NCI-H446 (cell line): ENCODE measurements at regions not wholly inside any gene's neighbourhood (a gene's known extent, or its start where the extent isn't known, plus 50 kb on each side); places are given as distances from the start of the nearest gene placed in this dataset.
A peak's percentile ranks its signal among the peaks of the same experiment; 100 is the strongest.
"Not testable (repeated sequence)": the region's sequence is repeated elsewhere in the genome, so short reads cannot be mapped to it uniquely, and the experiment has no call there.

ENCODE experiments used
- DNase-seq, 2 experiments: peaks; one replicate each; lab custom pipeline; 2025; lab: John Stamatoyannopoulos, UW

DNA sequence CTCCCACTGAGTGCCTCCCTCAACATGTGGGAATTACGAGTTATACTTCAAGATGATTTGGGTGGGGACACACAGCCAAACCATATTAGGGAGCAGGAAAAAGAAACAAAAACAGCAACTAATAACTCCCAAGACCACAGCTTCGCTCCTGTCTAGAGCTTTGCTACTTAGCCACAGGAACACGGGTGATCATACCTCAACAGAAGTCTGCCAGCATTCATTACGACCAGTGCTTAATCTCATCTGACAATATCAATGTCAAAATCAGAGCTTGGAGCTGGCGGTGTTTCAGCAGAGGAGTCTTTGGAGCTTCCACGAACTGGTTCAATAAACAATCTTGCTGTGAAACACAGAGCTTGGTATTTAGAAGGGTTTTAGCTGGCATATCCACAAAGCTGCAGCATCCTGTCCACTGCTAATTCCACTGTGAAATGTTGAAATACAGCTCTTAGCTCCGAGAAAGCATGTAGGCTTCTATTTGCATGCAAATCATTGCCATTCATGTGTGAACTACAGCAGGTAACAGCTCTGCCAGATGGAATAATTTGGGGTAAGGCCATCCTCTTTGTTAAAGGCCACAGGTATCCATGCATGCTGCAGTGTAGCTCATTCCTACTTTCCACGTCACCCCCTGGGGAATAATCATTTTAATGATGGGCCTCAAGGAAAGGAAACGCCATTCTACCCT, 128.4 kb upstream of the GOT2 start:
- no peak for DNase-seq

DNA sequence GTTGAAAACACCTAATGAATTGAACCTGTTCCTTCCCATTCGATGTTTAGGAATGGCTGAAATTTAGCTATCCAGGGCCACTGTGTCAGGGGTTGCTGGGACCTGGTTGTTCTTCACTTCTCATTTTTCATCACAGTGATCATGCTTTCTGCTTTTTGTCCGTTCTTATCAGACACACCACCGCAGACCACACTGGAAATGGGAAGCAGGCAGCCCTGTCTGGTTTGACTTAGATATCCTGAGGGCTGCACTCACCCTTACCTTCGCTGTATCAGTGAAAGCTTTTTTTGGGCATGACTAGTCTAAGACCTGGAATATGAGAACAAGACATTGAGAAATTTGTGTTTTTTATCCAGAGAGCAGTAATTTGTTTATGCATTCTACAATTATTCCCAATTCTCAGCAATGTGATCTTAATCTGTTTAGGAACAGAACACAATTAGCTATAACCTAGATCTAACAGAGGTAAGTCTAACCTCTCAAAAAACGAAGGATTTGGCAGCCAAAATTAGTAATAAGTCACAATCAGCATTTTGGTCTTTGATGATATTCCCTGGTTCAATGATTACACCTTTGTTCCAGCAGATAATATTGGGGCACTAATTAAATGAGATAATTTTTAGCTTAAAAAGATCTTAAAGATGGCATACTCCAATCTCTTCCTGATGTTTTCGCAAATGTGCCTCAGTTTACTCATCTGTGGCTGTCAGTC, 126.0 kb upstream of the GOT2 start:
- DNase-seq: no peak

DNA sequence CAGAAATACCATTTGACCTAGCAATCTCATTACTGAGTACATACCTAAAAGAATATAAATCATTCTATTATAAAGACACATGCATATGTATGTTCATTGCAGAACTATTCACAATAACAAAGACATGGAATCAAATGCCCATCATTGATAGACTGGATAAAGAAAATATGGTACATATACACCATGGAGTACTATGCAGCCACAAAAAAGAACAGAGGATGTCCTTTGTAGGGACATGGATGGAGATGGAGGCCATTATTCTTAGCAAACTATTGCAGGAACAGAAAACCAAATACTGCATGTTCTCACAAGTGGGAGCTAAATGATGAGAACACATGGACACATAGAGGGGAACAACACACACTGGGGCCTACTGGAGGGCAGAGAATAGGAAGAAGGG, 124.5 kb upstream of the GOT2 start:
- not testable (repeated sequence) for DNase-seq

DNA sequence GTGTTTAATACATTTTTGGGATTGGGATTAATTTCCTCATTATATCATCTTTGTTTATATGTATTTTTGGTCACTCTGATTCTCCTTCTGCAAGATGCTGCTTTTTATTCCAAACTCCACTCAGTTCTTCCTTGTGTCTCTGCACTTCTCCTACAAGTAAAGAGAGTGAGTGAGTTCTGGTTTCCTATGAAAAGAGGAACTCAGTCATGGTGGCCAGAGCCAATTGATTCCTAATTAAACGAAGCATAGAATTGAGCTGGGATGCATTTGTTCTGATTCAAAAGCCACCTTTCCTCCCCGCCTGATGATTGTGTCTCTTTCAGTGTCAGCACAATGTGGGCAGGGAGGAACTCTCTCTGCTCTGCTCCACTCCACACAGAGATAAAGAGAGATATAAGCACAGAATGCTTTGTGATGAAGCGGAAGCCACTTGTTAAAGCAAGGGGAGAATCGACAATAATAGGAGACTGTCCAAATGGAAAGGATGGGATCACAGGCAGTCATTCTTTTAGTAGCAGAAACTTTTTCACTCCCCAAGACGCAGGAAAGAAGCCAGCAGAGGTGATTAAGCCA, 121.3 kb upstream of the GOT2 start:
- no peak for DNase-seq

DNA sequence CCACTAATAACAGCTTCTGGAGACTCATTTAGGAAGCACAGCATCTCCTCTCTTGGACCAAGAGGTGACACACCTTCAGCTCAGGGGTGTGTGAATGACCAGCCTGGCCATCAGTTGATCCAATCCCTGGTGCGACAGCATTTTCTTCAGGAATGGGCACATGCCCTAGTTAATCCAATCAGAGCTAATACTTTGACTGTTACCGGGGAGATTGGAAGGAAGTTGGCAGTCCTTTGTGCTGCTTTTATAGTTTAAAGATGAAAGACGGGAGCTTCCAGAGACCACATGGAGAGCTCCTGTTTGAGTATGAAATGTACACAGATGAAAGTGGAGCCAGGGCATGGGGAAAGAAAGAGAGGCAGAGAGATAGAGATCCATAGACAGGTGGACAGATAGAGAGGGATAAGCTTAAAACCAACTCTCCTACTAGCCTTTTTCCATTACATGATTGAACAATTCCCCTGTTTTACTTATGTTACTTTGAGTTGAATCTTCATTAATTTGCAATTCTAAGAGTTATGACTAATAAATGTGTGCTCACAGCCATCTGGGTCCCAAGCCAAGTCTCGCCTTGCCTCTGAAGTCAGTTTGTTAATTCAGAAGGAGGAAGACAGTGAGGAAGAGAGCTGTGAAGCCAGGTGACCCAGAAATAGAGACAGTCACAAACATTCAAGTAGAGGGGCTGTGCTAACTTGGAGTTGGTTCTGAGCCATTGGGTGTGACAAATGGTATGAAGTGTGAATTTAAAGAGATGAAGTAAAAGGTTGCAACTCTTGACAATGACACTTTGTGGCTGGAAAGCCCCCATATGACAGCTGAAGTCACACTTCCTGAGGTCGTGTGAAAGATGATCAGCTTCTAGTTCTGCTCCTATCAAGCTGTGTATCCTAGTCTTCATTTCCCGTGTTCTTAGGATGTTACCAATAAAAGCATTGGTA, 120.0 kb upstream of the GOT2 start:
- DNase-seq: no peak

DNA sequence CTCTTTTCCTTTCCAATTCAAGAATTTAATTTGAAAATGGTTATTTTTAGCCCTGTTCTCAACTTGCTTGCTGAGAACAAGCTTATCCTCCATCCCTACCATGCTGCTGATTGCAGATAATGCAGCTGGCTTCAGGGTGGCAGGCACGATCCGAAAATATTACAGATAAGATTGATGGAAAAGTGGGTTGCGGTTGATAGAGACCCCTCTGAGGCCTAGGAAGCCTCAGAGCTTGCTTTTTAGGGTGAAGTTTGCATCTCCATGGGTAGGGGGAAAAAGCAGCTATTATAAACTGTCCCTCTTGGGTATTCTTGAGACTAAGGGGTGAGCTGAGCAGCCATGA, 116.5 kb upstream of the GOT2 start:
- no peak for DNase-seq

DNA sequence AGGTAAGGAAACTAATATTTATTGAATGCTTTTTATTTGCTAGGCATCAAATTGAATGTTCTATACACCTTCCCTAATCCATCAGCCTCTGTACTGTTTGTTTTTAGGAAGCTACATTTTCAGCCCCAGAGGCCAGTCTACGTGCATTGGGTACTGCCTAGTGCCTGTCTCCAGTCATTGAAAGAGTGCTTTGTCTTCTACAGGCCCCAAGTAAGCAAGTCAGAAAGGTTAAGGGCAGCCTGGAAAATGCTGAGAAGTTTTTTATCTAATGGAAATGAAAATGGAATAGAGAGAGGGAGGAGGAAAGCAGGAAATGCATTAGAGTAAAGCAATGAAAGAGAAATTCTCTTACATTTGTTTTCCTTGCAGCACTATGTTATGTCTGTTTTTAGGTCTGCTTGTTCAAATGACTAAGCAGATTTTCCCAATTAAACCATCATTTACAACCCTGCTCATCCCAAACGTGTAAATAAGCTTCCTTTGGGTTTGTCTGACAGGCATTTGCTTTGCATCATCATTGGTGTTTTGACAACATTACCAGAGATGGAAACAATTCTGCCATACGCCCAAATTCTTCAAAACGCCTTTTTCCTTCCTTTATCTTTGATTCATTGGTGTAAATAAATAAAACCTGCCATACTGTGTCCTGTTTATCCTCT, 116.0 kb upstream of the GOT2 start:
- DNase-seq: no peak

DNA sequence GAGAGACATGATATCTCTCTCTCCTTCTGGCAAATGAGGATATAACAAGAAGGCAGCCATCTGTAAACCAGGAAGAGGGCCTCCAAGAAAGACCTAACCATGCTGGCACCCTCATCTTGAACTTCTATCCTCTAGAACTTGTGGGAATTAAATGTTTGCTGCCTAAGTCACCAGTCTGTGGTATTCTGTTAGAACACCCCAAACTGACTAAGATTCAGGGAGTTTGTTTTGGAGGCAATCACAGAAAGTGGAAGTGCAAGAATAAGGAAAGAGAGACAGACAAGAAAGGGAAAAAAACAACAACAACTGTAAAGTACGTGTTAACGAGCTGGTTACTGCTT, 114.5 kb upstream of the GOT2 start:
- DNase-seq: no peak

DNA sequence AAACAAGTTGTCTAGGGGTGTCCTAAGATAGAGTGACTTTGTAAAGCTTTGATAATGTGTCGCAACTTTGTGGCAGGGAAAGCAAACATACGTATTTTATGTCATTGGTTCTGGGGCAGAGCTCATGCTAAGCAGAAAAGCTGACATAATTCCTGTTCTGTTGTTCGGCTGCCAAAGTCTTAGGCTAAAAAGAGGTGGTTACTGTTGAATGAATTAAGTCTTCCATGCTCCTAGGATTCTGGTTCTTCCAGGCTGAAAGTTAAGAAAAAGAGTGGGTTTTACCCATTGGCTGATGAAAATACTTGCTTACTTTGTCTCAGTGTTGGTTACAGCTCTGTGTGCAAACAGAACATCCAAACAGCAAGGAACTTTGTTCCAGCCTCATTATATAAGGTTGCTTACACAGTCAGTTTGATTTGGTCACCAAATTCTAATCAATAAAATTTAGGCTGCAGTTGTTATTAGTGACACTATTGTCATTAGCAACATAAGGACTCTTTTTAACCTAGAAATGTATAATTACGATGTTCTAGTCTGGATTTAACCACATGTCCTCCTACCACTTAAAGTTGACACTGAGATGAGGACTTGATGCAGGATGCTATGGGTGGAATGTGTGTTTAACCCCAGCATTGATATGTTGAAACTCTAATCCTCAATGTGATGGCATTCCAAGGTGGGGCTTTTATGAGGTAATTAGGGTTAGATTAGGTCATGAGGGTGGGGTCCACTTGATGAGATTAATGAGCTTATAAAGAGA, 114.0 kb upstream of the GOT2 start:
- DNase-seq: no peak

DNA sequence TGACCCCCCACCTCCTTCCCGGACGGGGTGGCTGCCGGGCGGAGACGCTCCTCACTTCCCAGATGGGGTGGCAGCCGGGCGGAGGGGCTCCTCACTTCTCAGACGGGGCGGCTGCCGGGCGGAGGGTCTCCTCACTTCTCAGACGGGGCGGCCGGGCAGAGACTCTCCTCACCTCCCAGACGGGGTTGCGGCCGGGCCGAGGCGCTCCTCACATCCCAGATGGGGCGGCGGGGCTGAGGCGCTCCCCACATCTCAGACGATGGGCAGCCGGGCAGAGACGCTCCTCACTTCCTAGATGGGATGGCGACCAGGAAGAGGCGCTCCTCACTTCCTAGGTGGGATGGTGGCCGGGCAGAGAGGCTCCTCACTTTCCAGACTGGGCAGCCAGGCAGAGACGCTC, 112.1 kb upstream of the GOT2 start:
- DNase-seq: not testable (repeated sequence)

DNA sequence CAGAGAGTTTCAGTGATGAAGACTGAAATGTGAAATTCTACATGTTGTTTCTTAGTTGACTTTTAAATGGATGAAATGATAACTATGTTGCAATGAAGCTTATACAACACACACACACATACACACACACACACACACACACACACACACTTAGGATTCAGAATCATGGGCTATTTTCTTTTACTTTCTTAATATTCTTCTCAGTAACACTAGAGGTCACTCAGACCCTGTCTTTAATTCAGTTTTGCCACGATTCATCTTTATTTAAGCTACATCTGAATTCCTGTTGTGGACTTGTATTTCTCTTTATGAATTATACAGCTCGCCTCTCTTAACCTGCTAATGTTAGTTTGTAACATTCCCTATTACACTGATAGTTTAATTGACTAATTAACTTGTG, 109.6 kb upstream of the GOT2 start:
- peak in 1 of 2 experiments; percentile 1 for DNase-seq

DNA sequence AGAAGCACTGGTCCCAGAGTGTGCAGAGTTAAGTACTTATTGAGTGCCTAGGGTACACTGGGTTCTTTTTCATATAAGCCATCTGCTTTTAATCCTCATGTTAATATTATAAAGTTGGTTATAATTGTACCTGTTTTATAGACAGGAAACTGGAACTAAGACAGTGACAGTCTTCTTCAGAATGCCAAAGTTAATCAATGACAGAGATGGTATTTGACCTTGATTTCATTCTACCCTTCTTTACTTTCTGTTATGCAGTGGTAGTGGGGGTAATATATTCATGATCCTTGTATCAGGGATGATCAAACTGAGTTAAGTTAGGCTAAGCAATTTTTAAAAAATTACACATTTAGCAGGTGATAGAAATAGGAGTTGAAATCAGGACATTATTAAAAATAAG, 108.6 kb upstream of the GOT2 start:
- DNase-seq: no peak

DNA sequence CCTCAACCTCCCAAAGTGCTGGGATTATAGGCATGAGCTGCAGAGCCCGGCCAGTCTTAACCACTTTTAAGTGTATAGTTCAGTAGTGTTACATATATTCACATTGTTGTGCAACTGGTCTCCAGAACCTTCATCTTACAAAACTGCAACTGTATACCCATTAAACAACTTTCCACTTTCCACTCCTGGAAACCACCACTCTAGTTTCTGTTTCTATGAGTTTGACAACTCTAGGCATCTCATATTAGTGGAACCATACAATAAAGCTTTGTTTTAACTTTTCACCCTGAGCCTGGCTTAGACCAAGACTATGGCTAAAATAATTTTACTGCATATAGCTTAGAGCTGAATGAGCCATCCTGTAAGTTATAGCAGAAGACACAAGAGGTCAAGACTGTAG, 108.0 kb upstream of the GOT2 start:
- DNase-seq: no peak

DNA sequence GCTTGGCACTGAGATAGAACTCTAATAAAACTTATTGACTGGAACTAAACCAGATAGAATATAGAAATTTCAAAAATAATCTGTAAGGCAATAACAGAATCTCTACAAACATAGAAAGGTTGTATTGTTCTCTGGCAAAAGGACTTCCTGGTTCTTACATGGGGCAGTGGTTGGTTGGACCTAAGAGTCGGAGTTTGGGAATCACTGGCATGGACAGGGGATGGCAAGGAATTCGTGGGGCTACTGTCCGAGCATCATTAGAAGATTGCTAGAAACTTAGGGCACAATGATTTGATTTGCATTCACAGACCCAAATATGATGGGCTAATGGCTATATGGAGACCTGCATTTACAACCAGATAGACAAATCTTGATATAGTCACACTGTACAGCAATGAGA, 103.8 kb upstream of the GOT2 start:
- no peak for DNase-seq

DNA sequence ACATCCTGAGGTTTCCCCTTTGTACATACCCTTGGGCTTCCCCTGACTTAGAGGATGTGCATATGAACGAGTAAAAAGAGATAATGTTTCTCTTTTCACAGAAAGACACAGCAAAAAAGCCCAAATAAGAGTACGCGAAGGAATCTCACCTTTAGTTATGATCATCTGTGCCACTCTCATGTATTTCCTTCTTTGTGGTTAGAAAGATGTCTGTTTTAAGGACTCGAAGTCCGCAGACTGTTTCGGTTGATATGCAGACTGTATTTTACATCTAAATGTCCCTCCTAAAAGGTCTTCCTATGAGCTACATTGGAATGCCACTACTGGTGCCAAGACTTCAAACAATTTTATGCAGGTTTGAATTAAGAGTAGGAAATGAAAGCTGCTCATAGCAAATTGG, 102.3 kb upstream of the GOT2 start:
- DNase-seq: no peak

DNA sequence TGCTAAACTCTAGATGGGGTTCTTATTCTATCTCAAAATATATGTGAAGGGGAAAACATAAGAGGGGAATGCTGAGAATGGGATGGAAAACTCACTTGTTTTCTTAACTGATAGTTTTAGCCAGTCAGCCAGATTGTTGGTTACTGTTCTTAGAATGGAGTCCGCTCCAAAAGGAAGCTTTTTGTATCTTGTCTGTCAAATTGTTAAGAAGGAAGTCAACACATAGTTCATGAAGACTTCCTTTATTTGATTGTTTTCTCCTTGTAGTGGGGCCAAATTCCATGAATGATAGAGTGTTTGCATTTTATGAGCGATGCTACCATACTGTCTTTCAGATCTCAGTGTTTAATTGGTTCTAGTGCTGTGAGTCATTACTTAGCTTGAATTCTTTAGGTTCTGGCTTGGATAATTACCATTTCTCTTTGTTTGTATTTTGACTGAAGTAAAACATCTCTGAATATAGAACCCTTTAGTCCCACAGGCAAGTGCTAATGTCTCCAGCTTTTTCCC, 98.3 kb upstream of the GOT2 start:
- DNase-seq: no peak

DNA sequence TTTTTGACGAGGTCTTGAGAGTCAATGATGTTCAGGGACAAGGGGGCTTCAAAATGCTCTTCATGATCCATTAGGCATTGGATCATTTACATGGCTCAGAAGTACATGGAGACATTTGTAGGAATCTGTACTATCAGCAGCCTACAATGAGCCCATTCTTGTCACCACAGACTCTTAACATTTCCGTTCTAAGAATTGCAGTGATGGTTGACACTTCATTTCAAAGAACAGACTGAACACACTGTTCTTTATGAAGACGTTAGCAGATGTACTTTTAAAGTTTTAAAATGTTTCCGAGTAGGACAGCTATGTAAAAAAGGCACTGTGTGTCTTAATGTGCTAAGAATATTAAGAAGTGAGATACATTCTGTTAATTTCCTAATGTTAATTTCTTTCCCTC, 97.3 kb upstream of the GOT2 start:
- no peak for DNase-seq

DNA sequence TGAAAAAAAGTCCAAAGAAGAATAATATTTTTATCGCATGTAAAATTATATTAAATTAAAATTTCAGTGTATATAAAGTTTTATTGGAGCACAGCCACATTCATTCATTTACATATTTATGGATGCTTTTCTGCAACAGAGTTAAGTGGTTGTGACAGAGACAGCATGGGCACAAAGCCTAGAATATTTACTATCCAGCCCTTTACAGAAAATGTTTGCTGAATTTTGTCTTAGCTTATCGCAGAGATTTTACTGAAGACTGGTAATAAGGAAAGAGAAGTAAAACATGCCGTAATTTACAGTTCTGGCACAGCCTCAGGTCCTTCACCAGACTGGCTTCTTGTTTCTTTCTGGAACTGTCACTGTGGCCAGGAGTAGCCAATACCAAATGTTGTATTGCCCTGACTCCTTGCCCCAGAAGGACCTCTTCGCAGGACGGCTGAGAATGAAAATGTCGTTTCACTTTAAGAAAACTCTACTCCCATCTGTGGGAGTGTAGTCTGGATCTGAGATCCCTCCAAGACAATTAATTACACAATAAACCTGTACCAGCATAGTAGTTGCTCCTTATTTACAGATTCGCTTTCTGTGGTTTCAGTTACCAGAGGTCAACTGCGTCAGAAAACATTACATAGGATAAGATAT, 94.9 kb upstream of the GOT2 start:
- no peak for DNase-seq

DNA sequence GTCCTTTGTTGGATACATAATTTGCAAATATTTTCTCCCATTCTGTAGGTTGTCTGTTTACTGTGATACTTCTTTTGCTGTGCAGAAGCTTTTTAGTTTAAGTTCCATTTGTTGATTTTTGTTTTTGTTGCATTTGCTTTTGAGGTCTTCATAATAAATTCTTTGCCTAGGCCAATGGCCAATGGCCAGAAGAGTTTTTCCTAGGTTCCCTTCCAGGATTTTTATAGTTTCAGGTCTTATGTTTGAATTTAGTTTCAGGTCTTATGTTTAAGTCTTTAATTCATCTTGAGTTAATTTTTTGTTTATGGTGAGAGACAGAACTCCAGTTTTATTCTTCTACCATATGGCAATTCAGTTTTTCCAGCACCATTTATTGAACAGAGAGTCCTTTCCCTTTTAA, 90.1 kb upstream of the GOT2 start:
- no peak for DNase-seq

DNA sequence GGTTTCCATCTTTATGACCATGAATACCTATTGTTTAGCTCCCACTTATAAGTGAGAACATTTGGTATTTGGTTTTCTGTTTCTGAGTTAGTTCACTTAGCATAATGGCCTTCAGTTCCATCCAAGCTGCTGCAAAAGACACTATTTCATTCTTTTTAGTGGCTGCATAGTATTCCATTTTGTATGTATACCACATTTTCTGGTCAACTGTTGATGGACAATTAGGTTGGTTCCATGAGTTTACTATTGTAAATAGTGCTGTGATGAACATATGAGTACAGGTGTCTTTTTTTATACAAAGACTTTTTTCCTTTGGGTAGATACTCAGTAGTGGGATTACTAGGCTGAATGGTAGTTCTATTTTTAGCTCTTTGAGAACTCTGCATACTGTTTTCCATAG, 87.8 kb upstream of the GOT2 start:
- DNase-seq: no peak

DNA sequence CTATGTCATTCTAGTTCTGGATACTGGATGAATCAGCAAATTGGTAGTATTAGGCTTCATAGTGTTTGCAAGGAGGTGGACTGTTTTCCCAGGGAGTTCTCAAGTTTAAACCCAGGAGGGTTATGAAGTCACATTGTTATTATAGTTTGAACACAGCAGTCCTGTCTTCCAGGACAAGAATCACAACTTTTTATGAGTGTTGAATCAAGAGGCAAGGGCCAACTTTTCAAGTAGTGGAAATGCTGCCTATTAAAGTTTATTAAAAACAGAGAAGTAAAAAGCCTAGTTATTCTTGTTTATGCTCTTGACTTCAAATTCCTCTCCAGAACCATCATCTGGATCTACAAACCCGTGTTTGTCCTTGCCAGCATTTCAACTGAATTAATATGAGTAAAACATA, 86.3 kb upstream of the GOT2 start:
- DNase-seq: no peak
